HepG2 (cell line): ENCODE measurements at regions not wholly inside any gene's neighbourhood (a gene's known extent, or its start where the extent isn't known, plus 50 kb on each side); places are given as distances from the start of the nearest gene placed in this dataset.

Source experiments
- ATAC-seq: fragments of 200-7000 bp; cut with Tn5 transposase; 3 replicates; pipeline ENCODE4 v1.9.1; 2020; ENCODE audit warnings: mild to moderate bottlenecking, moderate library complexity
- BruUV-seq: library from RNA; stranded (reverse); fragments of 400-500 nt; replicated peaks from 2 replicates; lab custom pipeline; 2021; lab: Mats Ljungman, UMichigan
- CTCF ChIA-PET: fragments of 300-600 bp; formaldehyde crosslinking; extraction: SDS; loops from one replicate; lab custom pipeline; 2021; ENCODE audit warnings: low total read pairs, inconsistent platforms, low intra/inter-chr PET ratio; lab: Yijun Ruan, JAX
- POLR2A ChIA-PET: fragments of 350-600 bp; sonication (Branson Sonifier 250); formaldehyde crosslinking; loops from one replicate; lab custom pipeline; 2020; ENCODE audit warnings: antibody characterized with exemption, inconsistent platforms; lab: Yijun Ruan, JAX
- DNase-seq: peaks from one replicate; pipeline ENCODE4 v3.0.0-alpha.2; 2015; ENCODE audit warnings: low spot score
- FAIRE-seq: peaks from 3 replicates; lab custom pipeline; 2011; peaks lifted over from hg19 to GRCh38; lab: Jason Lieb, UNC
- H2AFZ ChIP-seq: one replicate; pipeline ENCODE4 v1.6.1; 2011; ENCODE audit warnings: low read length, inconsistent platforms
- H3K27ac ChIP-seq: fragments of 300-600 bp; 3 replicates; pipeline ENCODE4 v1.8.0; 2011; ENCODE audit warnings: mixed run types, mild to moderate bottlenecking, mixed read lengths, low read length, inconsistent platforms; ENCODE audit not compliant: insufficient read depth; ENCODE audit errors: extremely low read length
- H3K27me3 ChIP-seq, 2 experiments: fragments of 200-600 bp in 1 of 2; 2 replicates in 1 of 2; 3 replicates in 1 of 2; pipeline versions ENCODE4 v1.6.0 to v1.8.0; 2011; ENCODE audit warnings: low read length in 2 of 2, mild to moderate bottlenecking in 2 of 2, moderate library complexity in 2 of 2, inconsistent platforms in 1 of 2; ENCODE audit not compliant: insufficient read depth in 2 of 2, control insufficient read depth in 1 of 2
- H3K36me3 ChIP-seq, 2 experiments: fragments of 200-600 bp in 1 of 2; replicated peaks in 1 of 2; 2 replicates in 1 of 2; 3 replicates in 1 of 2; pipeline versions ENCODE4 v1.5.1 to v1.8.0; 2011; ENCODE audit warnings: low read length in 2 of 2, inconsistent platforms in 1 of 2; ENCODE audit not compliant: insufficient read depth in 2 of 2, control insufficient read depth in 1 of 2
- H3K4me1 ChIP-seq: 2 replicates; pipeline ENCODE4 v1.5.1; 2012; ENCODE audit warnings: low read length, inconsistent platforms; ENCODE audit not compliant: insufficient read depth
- H3K4me2 ChIP-seq: 2 replicates; pipeline ENCODE4 v1.6.0; 2011; ENCODE audit warnings: low read depth, low read length, inconsistent platforms
- H3K4me3 ChIP-seq, 3 experiments: fragments of 200-600 bp in 1 of 3; sonication (generic), shearing (Covaris generic) in 1 of 3; replicated peaks in 1 of 3; 2 replicates each; pipeline ENCODE4 v1.5.1; 2011 to 2016; ENCODE audit warnings: low read length in 3 of 3, inconsistent platforms in 2 of 3, low read depth in 2 of 3, mild to moderate bottlenecking in 2 of 3, control low read depth in 1 of 3, mixed read lengths in 1 of 3; ENCODE audit not compliant: insufficient read depth in 1 of 3
- H3K79me2 ChIP-seq: one replicate; pipeline ENCODE4 v1.6.1; 2011; ENCODE audit warnings: low read length, inconsistent platforms; ENCODE audit not compliant: insufficient read depth
- H3K9ac ChIP-seq: 2 replicates; pipeline ENCODE4 v1.6.0; 2011; ENCODE audit warnings: mild to moderate bottlenecking, low read depth, low read length, inconsistent platforms; ENCODE audit not compliant: insufficient read depth
- H3K9me3 ChIP-seq: 2 replicates; pipeline ENCODE4 v1.5.1; 2012; ENCODE audit warnings: mild to moderate bottlenecking, low read length
- H4K20me1 ChIP-seq: 2 replicates; pipeline ENCODE4 v1.6.0; 2011; ENCODE audit warnings: inconsistent platforms, mild to moderate bottlenecking, low read length, moderate library complexity; ENCODE audit not compliant: insufficient read depth
- AKAP8 ChIP-seq: sonication (generic); formaldehyde crosslinking; IDR thresholded peaks from 2 replicates; pipeline ENCODE4 v1.5.1; 2020; ENCODE audit warnings: mild to moderate bottlenecking, missing genetic modification reagents
- CBFB ChIP-seq: sonication (generic); formaldehyde crosslinking; IDR thresholded peaks from 2 replicates; pipeline ENCODE4 v1.4.0; 2020; ENCODE audit warnings: missing genetic modification reagents
- FOSL1 ChIP-seq: sonication (generic); formaldehyde crosslinking; IDR thresholded peaks from 2 replicates; pipeline ENCODE4 v1.9.0; 2021; ENCODE audit warnings: missing genetic modification reagents, borderline replicate concordance
- KLF9 ChIP-seq: IDR thresholded peaks from 2 replicates; pipeline ENCODE4 v1.6.1; 2016; ENCODE audit warnings: low read depth
- MAZ ChIP-seq, 2 experiments: sonication (generic) in 1 of 2; formaldehyde crosslinking in 1 of 2; IDR thresholded peaks; 2 replicates each; pipeline versions ENCODE4 v1.5.0 to v1.6.1; 2012 to 2020; ENCODE audit warnings: low read depth in 2 of 2, mild to moderate bottlenecking in 2 of 2, borderline replicate concordance in 1 of 2, improper control_type of control experiment in 1 of 2, low read length in 1 of 2, missing genetic modification reagents in 1 of 2, moderate library complexity in 1 of 2
- SALL2 ChIP-seq: sonication (generic); formaldehyde crosslinking; IDR thresholded peaks from 2 replicates; pipeline ENCODE4 v1.8.1; 2023; ENCODE audit warnings: mild to moderate bottlenecking, missing genetic modification reagents, inconsistent platforms
- SIX4 ChIP-seq: sonication (generic); formaldehyde crosslinking; IDR thresholded peaks from 2 replicates; pipeline ENCODE4 v1.4.0; 2020; ENCODE audit warnings: missing genetic modification reagents
- SRSF4 ChIP-seq: fragments of 200-400 bp; formaldehyde crosslinking; IDR thresholded peaks from one replicate; pipeline ENCODE4 v1.6.1; 2018; ENCODE audit warnings: mild to moderate bottlenecking, low read depth, low read length, moderate library complexity; ENCODE audit not compliant: poor library complexity, severe bottlenecking
- ZNF230 ChIP-seq: sonication (generic); formaldehyde crosslinking; IDR thresholded peaks from 2 replicates; pipeline ENCODE4 v1.4.0; 2020; ENCODE audit warnings: mild to moderate bottlenecking, missing genetic modification reagents
- ZNF296 ChIP-seq: sonication (generic); formaldehyde crosslinking; conservative IDR thresholded peaks from 2 replicates; pipeline ENCODE4 v1.5.0; 2020; ENCODE audit warnings: mild to moderate bottlenecking, missing genetic modification reagents
- ZNF33A ChIP-seq: sonication (generic); formaldehyde crosslinking; IDR thresholded peaks from 2 replicates; pipeline ENCODE4 v1.5.1; 2020; ENCODE audit warnings: missing genetic modification reagents, mild to moderate bottlenecking, moderate library complexity, borderline replicate concordance
- ZNF780A ChIP-seq: sonication (generic); formaldehyde crosslinking; IDR thresholded peaks from 2 replicates; pipeline ENCODE4 v1.8.0; 2022; ENCODE audit warnings: mild to moderate bottlenecking, missing genetic modification reagents, moderate library complexity
- in situ Hi-C: cut with HindIII; loops from 2 replicates; pipeline ENCODE4 v1.10.0; 2017; ENCODE audit warnings: low pct_unique_long_range_greater_than_20kb; ENCODE audit not compliant: extremely low pct_ligation_motif_present
- intact Hi-C: fragments of 100-400 bp; cut with micrococcal nuclease; formaldehyde crosslinking; loops from one replicate; pipeline ENCODE4 v1.10.0; 2022; ENCODE audit not compliant: unreplicated experiment
- TF ChIP-seq, protein P1 (sequence below): sonication (generic); formaldehyde crosslinking; conservative IDR thresholded peaks from 2 replicates; pipeline ENCODE4 v1.8.1; 2023; ENCODE audit warnings: missing genetic modification reagents
- TF ChIP-seq, protein P2 (sequence below): sonication (generic); formaldehyde crosslinking; IDR thresholded peaks from 2 replicates; pipeline ENCODE4 v1.4.0; 2020; ENCODE audit warnings: missing genetic modification reagents
- TF ChIP-seq, protein P3 (sequence below): sonication (generic); formaldehyde crosslinking; IDR thresholded peaks from 2 replicates; pipeline ENCODE4 v1.8.0; 2022; ENCODE audit warnings: mild to moderate bottlenecking, missing genetic modification reagents, moderate library complexity
- TF ChIP-seq, protein P4 (sequence below): sonication (generic); formaldehyde crosslinking; IDR thresholded peaks from 2 replicates; pipeline ENCODE4 v1.5.0; 2020; ENCODE audit warnings: mild to moderate bottlenecking, low read depth, missing genetic modification reagents, borderline replicate concordance

DNA sequence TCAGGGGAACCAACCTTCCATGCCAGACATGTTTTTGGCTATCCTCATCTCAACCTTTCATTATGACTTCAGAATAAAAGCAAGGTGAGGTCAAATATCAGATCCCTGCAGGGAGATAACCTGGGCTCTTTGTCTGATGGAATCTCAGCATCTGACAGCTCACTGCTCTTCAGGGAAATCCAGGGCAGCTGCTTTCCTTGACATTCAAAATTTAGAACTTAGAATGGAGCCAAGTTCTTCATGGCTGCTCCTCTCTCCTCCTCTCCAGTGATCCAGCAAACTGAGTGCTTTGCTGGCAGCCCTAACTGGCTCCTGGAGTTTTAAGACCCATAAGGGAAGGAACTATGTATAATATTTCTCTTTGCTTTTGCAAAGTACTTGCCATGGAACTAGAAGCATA lies 716.3 kb downstream of the TSN start:
- FAIRE-seq (no peak), DNase-seq (no peak), ATAC-seq (no peak)
- intact Hi-C loops: no loop called here
- no peak overlapping the region for H3K9ac ChIP-seq
- ChIA-PET CTCF (no interaction called here), POLR2A (no interaction called here)
- no peaks in the 10 kb centered on the region for H3K79me2 ChIP-seq
- no peak overlapping the region for H3K27ac ChIP-seq
- in situ Hi-C loops: no loop called here
- no peaks in the 10 kb centered on the region for H3K36me3 ChIP-seq
- no peak overlapping the region for H3K4me3 ChIP-seq
- no peaks in the 10 kb centered on the region for H3K4me1 ChIP-seq
- BruUV-seq: no TSS peak
- no peak overlapping the region for H2AFZ ChIP-seq
- H3K27me3 ChIP-seq: no peaks in the 10 kb centered on the region
- no peaks in the 10 kb centered on the region for H4K20me1 ChIP-seq
- H3K4me2 ChIP-seq: no peak overlapping the region
- TF ChIP-seq SALL2 (CRISPR knock-in tag) (no peak), MAZ (IDR thresholded peaks at IDR 0.05; ENCODE audit: borderline replicate concordance, low read depth, low read length) (no peak), MAZ (CRISPR knock-in tag; IDR thresholded peaks at IDR 0.05; ENCODE audit: low read depth) (no peak), FOSL1 (CRISPR knock-in tag) (no peak), AKAP8 (CRISPR knock-in tag) (no peak), CBFB (CRISPR knock-in tag) (no peak), ZNF780A (no peak), ZNF230 (CRISPR knock-in tag) (no peak), SRSF4 (no peak), ZNF296 (no peak), ZNF33A (CRISPR knock-in tag) (no peak), KLF9 (no peak), SIX4 (no peak)
- TF ChIP-seq, protein P1, sequence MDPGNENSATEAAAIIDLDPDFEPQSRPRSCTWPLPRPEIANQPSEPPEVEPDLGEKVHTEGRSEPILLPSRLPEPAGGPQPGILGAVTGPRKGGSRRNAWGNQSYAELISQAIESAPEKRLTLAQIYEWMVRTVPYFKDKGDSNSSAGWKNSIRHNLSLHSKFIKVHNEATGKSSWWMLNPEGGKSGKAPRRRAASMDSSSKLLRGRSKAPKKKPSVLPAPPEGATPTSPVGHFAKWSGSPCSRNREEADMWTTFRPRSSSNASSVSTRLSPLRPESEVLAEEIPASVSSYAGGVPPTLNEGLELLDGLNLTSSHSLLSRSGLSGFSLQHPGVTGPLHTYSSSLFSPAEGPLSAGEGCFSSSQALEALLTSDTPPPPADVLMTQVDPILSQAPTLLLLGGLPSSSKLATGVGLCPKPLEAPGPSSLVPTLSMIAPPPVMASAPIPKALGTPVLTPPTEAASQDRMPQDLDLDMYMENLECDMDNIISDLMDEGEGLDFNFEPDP (CRISPR knock-in tag): no peak
- TF ChIP-seq, protein P2, sequence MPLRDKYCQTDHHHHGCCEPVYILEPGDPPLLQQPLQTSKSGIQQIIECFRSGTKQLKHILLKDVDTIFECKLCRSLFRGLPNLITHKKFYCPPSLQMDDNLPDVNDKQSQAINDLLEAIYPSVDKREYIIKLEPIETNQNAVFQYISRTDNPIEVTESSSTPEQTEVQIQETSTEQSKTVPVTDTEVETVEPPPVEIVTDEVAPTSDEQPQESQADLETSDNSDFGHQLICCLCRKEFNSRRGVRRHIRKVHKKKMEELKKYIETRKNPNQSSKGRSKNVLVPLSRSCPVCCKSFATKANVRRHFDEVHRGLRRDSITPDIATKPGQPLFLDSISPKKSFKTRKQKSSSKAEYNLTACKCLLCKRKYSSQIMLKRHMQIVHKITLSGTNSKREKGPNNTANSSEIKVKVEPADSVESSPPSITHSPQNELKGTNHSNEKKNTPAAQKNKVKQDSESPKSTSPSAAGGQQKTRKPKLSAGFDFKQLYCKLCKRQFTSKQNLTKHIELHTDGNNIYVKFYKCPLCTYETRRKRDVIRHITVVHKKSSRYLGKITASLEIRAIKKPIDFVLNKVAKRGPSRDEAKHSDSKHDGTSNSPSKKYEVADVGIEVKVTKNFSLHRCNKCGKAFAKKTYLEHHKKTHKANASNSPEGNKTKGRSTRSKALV (CRISPR knock-in tag): no peak
- TF ChIP-seq, protein P3, sequence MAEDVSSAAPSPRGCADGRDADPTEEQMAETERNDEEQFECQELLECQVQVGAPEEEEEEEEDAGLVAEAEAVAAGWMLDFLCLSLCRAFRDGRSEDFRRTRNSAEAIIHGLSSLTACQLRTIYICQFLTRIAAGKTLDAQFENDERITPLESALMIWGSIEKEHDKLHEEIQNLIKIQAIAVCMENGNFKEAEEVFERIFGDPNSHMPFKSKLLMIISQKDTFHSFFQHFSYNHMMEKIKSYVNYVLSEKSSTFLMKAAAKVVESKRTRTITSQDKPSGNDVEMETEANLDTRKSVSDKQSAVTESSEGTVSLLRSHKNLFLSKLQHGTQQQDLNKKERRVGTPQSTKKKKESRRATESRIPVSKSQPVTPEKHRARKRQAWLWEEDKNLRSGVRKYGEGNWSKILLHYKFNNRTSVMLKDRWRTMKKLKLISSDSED: no peak
- TF ChIP-seq, protein P4, sequence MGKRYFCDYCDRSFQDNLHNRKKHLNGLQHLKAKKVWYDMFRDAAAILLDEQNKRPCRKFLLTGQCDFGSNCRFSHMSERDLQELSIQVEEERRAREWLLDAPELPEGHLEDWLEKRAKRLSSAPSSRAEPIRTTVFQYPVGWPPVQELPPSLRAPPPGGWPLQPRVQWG: no peak
- no peaks in the 10 kb centered on the region for H3K9me3 ChIP-seq
